H7 (cell line): ENCODE measurements at regions not wholly inside any gene's neighbourhood (a gene's known extent, or its start where the extent isn't known, plus 50 kb on each side); places are given as distances from the start of the nearest gene placed in this dataset.
A peak's percentile ranks its signal among the peaks of the same experiment; 100 is the strongest.

Experiments used
- DNase-seq: peaks from one replicate; pipeline ENCODE4 v3.0.0; 2012
- H3K27me3 ChIP-seq: 2 replicates; pipeline ENCODE4 v1.6.0; 2011; ENCODE audit warnings: mild to moderate bottlenecking, low read length; ENCODE audit not compliant: control insufficient read depth, insufficient read depth
- H3K36me3 ChIP-seq: replicated peaks from 2 replicates; pipeline ENCODE4 v1.5.1; 2011; ENCODE audit warnings: low read length; ENCODE audit not compliant: control insufficient read depth, insufficient read depth
- H3K4me3 ChIP-seq: 2 replicates; pipeline ENCODE4 v1.5.1; 2011; ENCODE audit warnings: low read depth, mild to moderate bottlenecking, control low read depth, low read length, moderate library complexity; ENCODE audit not compliant: insufficient read depth

DNA sequence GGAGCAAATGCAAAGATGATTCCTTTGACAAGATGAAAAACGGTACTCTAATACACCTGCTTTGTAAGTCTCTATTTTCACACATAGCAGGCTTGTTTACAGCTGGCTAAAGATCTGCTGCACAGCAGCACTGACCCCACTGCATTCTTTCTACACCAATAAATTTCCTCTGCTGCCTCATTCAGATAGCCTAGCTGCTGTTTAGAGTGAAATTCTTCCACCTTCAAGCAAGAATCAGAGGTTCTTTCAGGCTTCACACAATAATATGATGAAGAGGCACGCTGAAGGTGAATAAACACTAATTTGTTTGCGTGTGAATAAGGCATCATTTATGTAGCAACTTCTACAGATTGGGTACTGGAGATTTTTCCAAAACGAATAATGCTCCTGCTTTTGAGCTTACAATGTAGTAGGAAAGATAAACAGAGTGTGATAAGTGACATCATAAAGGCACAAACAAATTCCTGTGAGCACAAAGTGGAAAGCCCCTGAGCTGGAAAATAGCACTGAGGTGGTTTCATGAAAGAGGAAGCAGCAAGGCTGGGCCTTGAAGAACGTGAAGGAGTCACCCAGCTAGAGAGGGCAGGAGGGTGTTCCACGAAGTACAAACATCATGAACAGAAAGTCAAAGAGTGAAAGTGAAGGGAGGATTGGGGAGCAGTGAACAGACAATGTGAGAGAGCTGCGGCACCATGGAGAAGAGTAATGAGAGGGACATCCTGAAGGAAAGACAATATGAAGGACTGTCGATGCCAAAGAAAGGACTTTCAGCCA, 543.4 kb downstream of the CD83 start:
- no peak for DNase-seq
- no peak overlapping the region for H3K4me3 ChIP-seq
- no peaks in the 10 kb centered on the region; the same call in 1 of the 2 replicates for H3K27me3 ChIP-seq
- no peaks in the 10 kb centered on the region for H3K36me3 ChIP-seq

DNA sequence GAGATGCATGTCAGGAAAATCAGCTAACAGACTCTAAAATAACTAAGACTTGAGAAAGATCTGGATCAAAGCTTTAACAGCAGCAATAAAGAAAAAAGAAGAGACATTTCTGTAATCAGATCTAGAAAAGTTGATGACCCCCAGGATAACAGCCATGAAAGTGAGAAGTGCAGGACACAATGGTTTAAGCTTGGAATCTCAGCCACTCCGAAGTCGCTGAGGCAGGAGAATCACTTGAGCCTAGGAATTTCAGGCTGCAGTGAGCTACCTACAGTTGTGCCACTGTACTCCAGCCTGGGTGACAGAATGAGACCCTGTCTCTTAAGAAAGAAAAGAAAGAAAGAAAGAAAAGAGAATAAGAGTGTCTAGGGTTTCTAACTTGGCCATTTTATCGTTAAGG, 544.1 kb downstream of the CD83 start:
- no peaks in the 10 kb centered on the region; the same call in 1 of the 2 replicates for H3K27me3 ChIP-seq
- no peak overlapping the region for H3K4me3 ChIP-seq
- no peaks in the 10 kb centered on the region for H3K36me3 ChIP-seq
- no peak for DNase-seq

DNA sequence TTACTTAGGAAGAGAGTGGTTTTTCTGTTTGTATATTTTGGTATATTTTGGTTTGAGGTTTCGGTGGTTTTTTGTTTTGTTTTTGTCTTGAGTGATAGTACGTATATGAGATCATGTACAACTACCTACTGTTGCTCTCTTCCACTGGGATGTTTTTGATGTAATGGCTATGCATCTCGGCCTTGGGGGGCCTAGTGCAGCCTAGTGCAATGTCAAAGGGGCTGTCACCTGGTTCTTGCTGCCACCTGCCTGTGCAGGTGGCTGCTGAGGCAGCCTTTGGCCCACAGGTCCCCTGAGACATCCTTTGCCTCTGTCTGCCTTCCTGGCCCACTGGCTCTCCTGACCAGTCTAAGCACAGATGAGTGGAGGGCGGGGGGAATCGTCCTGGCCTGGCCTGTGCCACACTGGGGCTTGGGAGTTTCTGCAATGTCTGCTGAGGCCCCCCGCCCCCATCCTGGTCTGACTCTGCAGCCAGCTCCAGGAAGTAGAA, 546.6 kb downstream of the CD83 start:
- DNase-seq = no peak
- no peaks in the 10 kb centered on the region for H3K36me3 ChIP-seq
- no peak overlapping the region for H3K4me3 ChIP-seq
- H3K27me3 ChIP-seq = no peaks in the 10 kb centered on the region; the same call in 1 of the 2 replicates

DNA sequence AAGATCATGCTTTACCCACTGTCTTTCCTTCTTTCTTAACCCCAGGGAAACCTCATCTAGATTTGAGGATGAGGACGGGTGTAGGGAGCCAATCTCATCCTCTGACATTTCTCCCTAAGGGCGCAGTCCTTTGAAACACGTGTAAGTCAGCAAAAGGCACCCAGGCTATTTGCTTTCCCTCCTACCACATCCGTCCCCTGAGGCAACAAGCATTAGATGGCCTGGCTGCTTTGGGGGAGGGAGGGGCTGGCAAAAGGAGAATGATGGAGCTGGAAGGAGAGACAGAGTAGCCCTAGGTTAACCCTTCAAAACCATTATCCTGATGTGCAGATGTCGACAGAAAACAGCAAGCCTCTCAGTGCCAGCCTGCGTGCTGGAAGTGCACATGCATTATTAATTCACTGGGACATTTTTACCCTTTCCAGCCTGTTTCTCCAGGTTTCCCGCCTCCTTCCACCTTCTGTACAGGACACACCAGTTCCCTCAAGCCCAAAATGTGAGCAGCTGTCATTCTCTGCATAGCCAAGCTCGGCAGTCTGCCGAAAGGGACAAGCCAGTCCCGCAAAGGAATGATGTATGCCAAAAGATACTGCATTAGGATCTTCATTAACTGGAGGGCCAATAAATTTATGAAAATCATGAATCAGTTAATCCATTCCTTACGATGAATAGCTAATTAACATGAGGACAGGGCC, 547.2 kb downstream of the CD83 start:
- peak; percentile 20 for DNase-seq
- Histone ChIP-seq H3K27me3 (no peaks in the 10 kb centered on the region; the same call in 1 of the 2 replicates), H3K36me3 (no peaks in the 10 kb centered on the region), H3K4me3 (no peak overlapping the region)

DNA sequence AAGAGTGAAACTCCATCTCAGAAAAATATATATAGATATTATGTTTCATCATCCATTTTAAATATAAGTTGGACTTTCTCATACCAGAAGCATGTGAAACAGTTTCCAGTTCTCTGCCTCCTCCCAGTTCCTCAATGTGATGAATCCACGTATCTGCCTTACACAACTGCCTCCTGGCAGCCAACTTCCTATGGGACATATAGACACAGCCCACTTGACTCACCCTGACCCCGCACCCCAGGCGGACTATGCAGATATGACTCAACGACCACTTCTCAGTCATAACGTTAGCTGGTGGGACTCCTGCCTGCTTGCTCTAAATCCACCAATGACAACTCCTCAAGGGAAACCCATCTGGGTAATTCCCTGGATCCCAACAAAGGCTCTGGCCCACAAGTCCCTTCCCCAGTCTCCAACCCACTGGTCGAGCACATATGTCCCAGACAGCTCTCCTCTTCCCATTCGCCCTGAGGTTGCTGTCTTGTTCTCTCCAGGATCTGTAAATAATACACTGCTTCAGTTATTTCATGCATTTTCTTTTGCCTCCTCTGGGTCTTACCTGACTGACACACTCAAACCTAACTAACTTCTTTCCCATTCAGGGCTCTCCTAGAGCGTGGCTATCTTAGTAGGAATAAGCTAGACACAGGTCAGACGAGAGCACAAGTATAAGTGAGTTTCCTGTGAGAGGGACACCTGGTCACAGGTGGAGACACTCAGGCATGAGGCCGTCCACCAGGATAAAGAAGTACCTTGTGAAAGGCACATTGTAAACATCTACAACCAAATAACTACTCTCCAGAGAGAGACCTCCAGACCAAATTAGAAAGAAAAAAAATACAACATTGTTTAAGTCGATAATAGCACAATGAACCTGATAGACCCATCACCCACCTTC, 548.5 kb downstream of the CD83 start:
- H3K4me3 ChIP-seq = no peak overlapping the region
- H3K27me3 ChIP-seq = no peaks in the 10 kb centered on the region; the same call in 1 of the 2 replicates
- no peak for DNase-seq
- H3K36me3 ChIP-seq = no peaks in the 10 kb centered on the region

DNA sequence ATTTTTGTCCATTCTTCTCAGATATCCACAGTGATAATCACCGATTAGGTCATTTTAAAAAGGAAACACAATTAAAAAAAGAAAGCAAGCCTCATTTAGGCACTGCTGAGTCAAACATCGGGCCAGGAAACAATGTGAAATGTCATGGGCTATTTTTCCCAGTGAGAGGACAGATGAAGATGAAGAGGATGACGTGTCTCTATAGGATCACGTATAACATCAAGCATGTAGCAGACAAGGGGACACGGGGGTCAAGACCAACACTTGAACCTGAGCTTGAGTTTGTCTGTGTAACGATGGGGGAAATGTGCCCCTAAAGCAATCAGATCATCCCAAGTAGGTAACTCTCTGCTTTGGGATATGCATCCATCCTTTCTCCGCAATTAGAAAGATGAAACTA, 553.2 kb downstream of the CD83 start:
- H3K27me3 ChIP-seq = no peaks in the 10 kb centered on the region
- DNase-seq = no peak
- no peaks in the 10 kb centered on the region for H3K36me3 ChIP-seq
- H3K4me3 ChIP-seq = no peak overlapping the region

DNA sequence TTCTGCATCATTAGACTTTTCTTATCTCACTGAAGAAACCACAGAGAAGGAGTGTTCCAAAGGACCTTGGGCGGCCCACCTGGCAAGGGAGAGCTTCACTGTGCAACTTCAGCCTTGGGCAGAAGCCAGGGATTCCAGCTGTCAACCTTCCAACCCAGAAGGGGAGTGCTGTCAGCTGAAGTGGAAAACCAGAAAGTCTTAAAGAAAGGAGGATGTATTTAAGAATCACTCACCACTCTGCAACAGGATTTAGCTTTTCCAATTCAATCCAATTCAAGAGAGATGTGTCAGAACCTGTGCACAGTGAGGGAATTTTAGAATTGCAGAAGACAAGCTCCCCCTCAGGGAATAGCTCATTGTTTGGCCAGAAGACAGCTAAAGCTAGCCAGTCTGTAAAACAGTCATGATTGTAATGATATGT, 553.7 kb downstream of the CD83 start:
- Histone ChIP-seq H3K36me3 (no peaks in the 10 kb centered on the region), H3K27me3 (no peaks in the 10 kb centered on the region), H3K4me3 (no peak overlapping the region)
- no peak for DNase-seq

DNA sequence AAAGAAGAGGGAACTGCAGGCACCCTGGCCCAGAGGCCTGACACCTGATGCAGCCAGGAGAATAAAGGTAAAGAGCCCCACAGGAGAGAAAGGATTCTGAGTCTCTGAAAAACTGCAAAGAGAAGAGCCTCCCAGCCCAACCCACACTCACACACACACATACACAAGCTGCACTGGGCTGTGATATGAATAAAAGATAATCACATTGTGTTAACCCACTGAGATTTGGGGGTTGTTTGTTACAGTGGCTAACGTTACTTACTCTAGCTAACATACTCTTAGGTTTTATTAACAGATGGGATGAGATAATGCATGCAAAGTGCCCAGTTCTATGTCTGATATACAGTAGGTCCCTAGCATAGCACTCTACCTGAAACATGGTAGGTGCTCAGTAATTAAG, 554.4 kb downstream of the CD83 start:
- Histone ChIP-seq H3K4me3 (no peak overlapping the region), H3K36me3 (no peaks in the 10 kb centered on the region), H3K27me3 (no peaks in the 10 kb centered on the region)
- DNase-seq = no peak

DNA sequence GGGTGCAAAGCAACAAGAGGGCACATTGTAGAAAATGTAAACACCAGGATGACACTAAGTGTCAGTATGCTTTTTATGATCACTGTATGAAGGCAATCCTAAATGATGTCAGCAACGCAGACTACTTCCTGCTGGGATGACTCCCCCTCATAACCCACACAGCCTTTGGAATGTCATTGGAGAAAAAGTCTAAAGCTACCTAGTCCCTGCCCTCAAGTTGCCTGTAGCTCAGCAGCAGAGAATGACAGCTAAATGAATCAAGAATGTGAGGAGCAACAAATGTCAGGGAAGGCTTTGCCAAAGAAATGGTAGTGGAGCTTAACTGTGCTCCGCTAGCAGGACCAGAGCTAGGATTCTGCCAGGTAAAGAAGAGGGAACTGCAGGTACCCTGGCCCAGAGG, 555.6 kb downstream of the CD83 start:
- no peak for DNase-seq
- Histone ChIP-seq H3K27me3 (no peaks in the 10 kb centered on the region), H3K36me3 (no peaks in the 10 kb centered on the region)

DNA sequence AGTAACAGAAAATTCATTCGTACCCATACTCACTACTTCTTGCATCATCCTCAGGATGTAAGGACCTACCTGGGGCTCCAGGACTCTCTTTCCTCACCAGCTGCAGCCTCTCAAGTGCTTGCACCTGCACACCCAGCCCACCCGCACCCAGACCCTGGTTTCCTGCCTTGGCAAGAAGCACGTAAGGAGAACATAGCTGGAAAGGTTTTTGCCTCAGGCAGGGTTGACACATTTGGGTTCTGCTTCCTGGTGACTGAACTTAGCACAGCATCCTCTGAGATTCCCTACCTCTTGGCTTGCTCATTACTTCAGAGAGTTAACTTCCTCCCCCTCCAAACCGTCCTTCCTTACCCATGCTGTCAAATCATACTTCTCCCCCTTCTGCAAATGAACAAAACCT, 556.9 kb downstream of the CD83 start:
- Histone ChIP-seq H3K4me3 (no peak overlapping the region), H3K36me3 (no peaks in the 10 kb centered on the region), H3K27me3 (no peaks in the 10 kb centered on the region)
- DNase-seq = no peak

More for the DNA sequence above, 555.6 kb downstream of the CD83 start:
- H3K4me3 ChIP-seq = no peak overlapping the region

DNA sequence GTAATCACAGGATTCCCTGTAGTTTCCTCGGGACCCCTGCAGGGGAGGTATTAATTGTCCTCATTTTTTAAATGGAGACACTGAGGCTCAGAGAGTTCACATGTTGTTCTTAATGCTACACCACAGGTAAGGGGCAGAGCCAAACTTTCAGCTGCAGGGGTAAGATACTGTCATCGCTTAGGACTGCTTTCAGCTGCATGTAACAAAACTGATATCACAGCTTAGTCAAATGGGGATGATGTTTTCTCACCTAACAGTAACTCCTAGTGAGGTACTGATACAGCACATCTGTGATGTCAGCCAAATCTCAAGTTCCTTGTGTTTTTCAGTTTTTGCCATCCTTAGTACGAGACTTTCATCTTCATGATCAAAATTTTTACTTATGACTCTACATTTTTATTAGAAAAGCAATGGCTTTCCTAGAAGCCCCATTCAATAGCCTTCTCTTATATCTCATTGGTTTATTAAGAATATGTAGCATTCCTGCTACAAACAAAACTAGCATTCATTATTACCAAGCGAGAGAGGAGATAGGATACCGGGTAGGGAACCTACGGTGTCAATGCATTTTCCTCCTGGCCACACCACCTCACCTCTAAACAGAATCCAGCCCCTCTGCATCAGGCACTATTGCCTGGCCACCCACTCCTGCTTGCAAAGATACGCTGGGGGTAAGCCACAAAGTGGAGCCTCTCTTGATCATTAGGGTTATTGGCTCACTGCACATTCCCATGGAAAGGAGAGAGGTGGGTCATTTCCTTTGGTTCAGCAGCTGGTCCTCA, 557.5 kb downstream of the CD83 start:
- DNase-seq = no peak
- no peaks in the 10 kb centered on the region for H3K27me3 ChIP-seq
- no peak overlapping the region for H3K4me3 ChIP-seq
- H3K36me3 ChIP-seq = no peaks in the 10 kb centered on the region

DNA sequence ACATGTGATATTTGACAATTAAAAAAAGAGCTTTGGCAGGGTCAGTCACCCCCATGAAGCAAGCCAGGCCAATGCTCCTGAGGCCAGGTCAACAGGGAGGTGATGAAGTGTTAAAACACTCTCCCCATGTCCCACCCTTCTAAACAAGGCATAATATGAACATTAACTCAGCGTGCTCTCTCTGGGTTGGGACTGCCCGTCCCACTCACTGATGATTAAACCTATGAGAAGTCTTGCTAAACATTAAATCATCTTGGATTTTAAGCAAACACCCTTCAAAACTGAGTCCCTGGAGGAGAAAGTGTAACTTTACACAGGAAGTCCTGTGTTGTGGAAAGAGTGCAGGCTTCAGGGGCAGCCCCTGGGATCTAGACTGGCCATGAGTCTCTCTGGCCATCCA, 558.5 kb downstream of the CD83 start:
- no peaks in the 10 kb centered on the region for H3K36me3 ChIP-seq
- H3K4me3 ChIP-seq = no peak overlapping the region
- no peak for DNase-seq
- H3K27me3 ChIP-seq = no peaks in the 10 kb centered on the region

DNA sequence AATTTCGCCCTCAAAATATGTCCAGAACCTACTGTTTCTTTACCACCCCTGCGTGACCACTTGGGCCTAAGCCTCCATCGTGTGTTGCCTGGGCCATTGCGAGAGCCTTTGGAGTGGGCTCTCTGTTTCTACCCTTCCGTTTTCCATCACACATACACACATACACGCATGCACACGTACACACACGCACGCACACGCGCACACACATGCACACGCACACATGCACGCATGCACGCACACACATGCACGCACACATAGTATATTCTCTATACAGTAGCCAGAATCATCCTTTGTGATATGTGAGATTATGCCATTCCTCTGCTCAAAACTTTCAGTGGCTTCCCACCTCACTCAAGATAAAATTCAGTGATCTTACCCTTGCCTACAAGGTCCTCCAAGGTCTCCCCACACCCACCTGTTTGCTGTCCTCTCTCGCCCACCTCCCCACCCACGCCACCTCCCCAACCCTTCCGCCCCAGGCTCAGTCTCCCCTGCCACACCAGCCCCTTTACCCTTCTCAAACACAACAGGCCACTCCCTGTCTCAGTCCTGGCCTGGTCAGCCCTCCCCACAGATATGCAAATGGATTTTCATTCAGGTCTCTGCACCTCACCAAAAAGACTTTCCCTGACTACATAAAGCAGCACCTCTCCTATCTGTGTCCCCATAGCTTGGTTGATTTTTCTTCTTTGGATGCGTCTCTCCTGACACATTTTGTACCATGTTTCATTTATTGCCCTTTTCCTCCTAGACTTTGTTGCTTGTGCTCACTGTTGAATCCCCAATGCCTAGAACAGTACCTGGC, 559.6 kb downstream of the CD83 start:
- H3K27me3 ChIP-seq = no peaks in the 10 kb centered on the region
- DNase-seq = peak; percentile 52

More for the DNA sequence above, 559.6 kb downstream of the CD83 start:
- H3K4me3 ChIP-seq = no peak overlapping the region
- H3K36me3 ChIP-seq = no peaks in the 10 kb centered on the region
